Tibial nerve (tissue), 4 donors: ENCODE measurements at regions not wholly inside any gene's neighbourhood (a gene's known extent, or its start where the extent isn't known, plus 50 kb on each side); places are given as distances from the start of the nearest gene placed in this dataset.

Experiments used
- CTCF ChIP-seq, 5 experiments: fragments of 200-600 bp in 3 of 5; fragments of 450-650 bp in 2 of 5; sonication (generic) in 3 of 5; IDR thresholded peaks; one replicate each; pipeline ENCODE4 v1.5.1; 2016 to 2019; ENCODE audit warnings: antibody characterized with exemption in 5 of 5, mild to moderate bottlenecking in 3 of 5, moderate library complexity in 2 of 5
- EP300 ChIP-seq, 2 donors: sonication (generic); formaldehyde crosslinking; IDR thresholded peaks; one replicate each; pipeline ENCODE4 v1.6.1; 2017; ENCODE audit warnings: antibody characterized with exemption in 2 of 2, mild to moderate bottlenecking in 1 of 2
- POLR2A ChIP-seq, 2 donors: fragments of 450-650 bp; IDR thresholded peaks; one replicate each; pipeline ENCODE4 v1.6.1; 2017; ENCODE audit warnings: antibody characterized with exemption in 2 of 2, mild to moderate bottlenecking in 2 of 2, moderate library complexity in 2 of 2

GRCh38 chr16:72262711-72263110 is 90.8 kb upstream of the PMFBP1 start:
- no peak for TF ChIP-seq CTCF (IDR thresholded peaks at IDR 0.05)
- no peak for TF ChIP-seq EP300 (IDR thresholded peaks at IDR 0.05)
- TF ChIP-seq POLR2A (IDR thresholded peaks at IDR 0.05) = no peak
